NOMO-1 treated with dmso at 0.1 percent for 144 hours (cell line): ENCODE measurements at regions not wholly inside any gene's neighbourhood (a gene's known extent, or its start where the extent isn't known, plus 50 kb on each side); places are given as distances from the start of the nearest gene placed in this dataset.

ENCODE experiments used
- DNase-seq: peaks from one replicate; lab custom pipeline; 2025; ENCODE audit not compliant: unreplicated experiment; lab: John Stamatoyannopoulos, UW

- no peak for DNase-seq
Observed at GRCh38 chr6:87909849-87910248, 137.8 kb upstream of the SPACA1 start.

- no peak for DNase-seq
Observed at GRCh38 chr6:87908978-87909811, 138.4 kb upstream of the SPACA1 start.

GRCh38 chr6:87907521-87907920, 140.1 kb upstream of the SPACA1 start:
- no peak for DNase-seq

GRCh38 chr6:87905101-87905641, 142.5 kb upstream of the SPACA1 start:
- DNase-seq: no peak

- no peak for DNase-seq
Observed at GRCh38 chr6:87904011-87904410, 143.6 kb upstream of the SPACA1 start.

- DNase-seq: no peak
Observed at GRCh38 chr6:87903323-87903722, 144.3 kb upstream of the SPACA1 start.

GRCh38 chr6:87902383-87902782, 145.3 kb upstream of the SPACA1 start:
- DNase-seq: peak; percentile 23

GRCh38 chr6:87901613-87902012, 146.0 kb upstream of the SPACA1 start:
- no peak for DNase-seq

GRCh38 chr6:87900160-87900698, 147.4 kb upstream of the SPACA1 start:
- DNase-seq: no peak

- DNase-seq: no peak
Observed at GRCh38 chr6:87899499-87900147, 148.0 kb upstream of the SPACA1 start.

- no peak for DNase-seq
Observed at GRCh38 chr6:87897663-87898062, 150.0 kb upstream of the SPACA1 start.

- no peak for DNase-seq
Observed at GRCh38 chr6:87897013-87897412, 150.6 kb upstream of the SPACA1 start.

- DNase-seq: no peak
Observed at GRCh38 chr6:87887266-87887665, 160.4 kb upstream of the SPACA1 start.

- DNase-seq: no peak
Observed at GRCh38 chr6:87884203-87884602, 163.4 kb upstream of the SPACA1 start.

GRCh38 chr6:87881342-87881895, 166.2 kb upstream of the SPACA1 start:
- DNase-seq: no peak

- no peak for DNase-seq
Observed at GRCh38 chr6:87879132-87879861, 168.3 kb upstream of the SPACA1 start.

- no peak for DNase-seq
Observed at GRCh38 chr6:87875781-87876180, 171.9 kb upstream of the SPACA1 start.

GRCh38 chr6:87873556-87873955, 171.5 kb upstream of the AKIRIN2 start:
- DNase-seq: no peak

- no peak for DNase-seq
Observed at GRCh38 chr6:87870556-87870955, 168.5 kb upstream of the AKIRIN2 start.

GRCh38 chr6:87869064-87869905, 167.3 kb upstream of the AKIRIN2 start:
- DNase-seq: no peak
